GM21526 (cell line): ENCODE measurements at regions not wholly inside any gene's neighbourhood (a gene's known extent, or its start where the extent isn't known, plus 50 kb on each side); places are given as distances from the start of the nearest gene placed in this dataset.

Source experiments
- ATAC-seq: cut with Tn5 transposase; IDR thresholded peaks from one replicate; pipeline ENCODE4 v1.9.1; 2021; ENCODE audit warnings: moderate library complexity; ENCODE audit not compliant: unreplicated experiment, low FRiP score

- no peak for ATAC-seq
Observed at GRCh38 chr4:81966676-81967075, 407.1 kb downstream of the HNRNPD start.

DNA sequence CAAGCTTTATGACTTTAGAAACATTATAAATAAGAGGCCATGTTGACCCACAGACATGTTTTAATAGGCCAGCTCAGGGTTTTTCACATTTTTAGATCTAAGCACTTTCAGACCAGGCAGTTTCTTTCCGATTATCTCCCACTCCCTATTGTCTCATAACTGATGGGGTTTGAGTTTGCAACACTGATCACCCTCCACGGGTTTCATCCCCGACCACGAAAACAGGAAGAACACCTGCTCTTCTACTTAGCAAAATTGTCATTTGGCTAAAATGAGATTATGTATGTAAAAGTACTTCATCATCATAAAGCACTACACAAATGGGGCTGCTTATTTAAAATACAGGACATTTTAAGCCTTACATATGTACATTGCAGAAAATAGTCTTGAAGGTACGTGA lies 407.9 kb downstream of the HNRNPD start:
- no peak for ATAC-seq

GRCh38 chr4:81965454-81965853 lies 408.3 kb downstream of the HNRNPD start:
- no peak for ATAC-seq

GRCh38 chr4:81963763-81964020 lies 410.1 kb downstream of the HNRNPD start:
- ATAC-seq, result no peak

DNA sequence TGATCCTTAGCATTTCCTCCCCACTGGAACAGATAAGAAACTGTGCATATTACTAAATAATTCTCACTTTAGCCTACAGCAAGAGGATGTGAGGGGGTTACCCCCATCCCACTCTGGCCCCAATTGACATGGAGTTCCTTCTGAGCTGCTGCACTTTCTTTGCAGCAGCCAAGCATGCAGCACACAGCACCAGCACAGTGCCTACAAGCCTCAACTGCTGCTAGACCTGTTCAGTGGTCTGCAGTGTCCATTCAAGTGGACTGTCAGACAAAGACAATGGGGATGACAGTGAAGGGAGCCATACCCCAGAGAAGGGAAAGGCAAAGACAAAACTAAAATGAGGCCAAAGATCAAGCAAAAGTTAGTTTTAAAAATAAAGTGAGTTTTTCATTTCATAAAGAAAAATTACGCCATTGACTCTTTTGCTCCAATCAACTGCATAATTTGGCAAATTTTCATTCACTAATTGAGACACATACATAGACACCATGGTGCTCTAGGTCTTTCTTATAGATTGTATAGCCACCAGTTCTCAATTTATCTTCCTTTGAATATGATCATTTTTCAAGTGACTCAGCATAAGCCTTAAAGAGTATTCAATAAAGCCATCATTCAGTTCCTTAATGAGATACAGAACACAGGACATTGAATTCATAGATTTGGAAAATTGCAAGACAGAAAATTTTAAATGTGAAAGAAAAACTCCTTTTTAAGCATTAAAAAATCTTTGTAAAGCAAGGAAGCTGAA lies 410.6 kb downstream of the HNRNPD start:
- no peak for ATAC-seq

GRCh38 chr4:81960961-81961360 lies 412.8 kb downstream of the HNRNPD start:
- ATAC-seq, result no peak

- no peak for ATAC-seq
Observed at GRCh38 chr4:81954271-81954670, 419.5 kb downstream of the HNRNPD start.

DNA sequence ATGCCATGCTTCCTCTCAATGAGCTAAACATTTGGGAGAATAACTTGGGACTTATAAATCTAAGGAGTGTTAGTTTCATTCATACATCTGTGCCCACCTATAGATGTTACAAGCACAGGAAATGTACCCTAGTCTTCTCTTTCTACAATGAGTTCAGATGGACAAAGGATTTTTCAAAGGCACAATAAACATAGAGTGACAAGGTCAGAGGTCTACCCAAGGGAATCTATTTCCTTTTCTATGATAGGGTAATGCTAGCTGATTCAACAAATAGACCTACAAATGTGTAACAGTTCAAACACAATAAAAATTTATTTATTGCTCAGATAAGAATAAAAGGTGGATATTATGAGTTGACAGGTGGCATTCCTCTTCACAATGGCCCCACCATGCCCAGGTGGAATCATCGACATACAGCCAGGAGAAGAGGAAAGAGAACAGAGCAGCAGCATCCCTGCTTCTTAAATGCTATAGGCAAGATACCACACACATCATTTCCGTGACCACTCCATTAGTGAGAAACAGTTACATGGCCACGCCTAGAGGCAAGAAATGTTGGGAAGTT lies 421.8 kb downstream of the HNRNPD start:
- no peak for ATAC-seq

- ATAC-seq, result no peak
Observed at GRCh38 chr4:81946996-81947395, 426.8 kb downstream of the HNRNPD start.

DNA sequence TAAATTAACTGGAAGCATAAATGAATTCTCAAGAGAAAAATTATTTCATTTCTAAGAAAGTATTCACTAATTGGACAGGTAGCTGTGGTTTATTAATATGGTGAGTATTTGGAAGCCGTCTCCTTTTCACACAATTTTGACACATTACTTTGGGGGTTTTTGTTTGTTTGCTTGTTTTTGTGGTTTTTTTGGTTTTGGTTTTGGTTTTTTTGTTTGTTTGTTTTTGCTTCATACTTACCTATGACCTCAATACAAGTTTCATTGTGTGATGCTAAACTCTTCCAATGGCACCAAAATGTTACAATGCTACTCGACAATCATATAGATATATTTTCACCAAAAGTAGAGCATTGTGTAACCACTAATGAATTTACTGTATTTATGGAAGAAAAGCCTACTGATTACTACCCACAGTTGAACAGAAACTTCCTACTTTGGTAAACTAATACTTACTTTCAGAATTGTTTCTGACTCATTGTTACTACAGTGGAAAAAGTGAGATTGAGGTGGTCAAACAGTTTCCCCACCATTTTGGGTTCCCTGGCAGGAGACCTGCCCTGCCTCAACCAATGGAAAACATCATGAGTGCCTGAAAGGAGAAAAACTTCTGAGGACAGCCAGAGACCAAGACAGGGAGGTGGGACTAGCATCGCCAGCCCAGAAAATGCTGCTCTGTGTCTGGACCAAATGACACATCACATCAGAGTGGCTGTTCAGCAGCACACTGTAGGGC lies 443.1 kb downstream of the HNRNPD start:
- ATAC-seq, result no peak

- no peak for ATAC-seq
Observed at GRCh38 chr4:81923140-81923539, 450.7 kb downstream of the HNRNPD start.

GRCh38 chr4:81922313-81922712 lies 450.6 kb upstream of the RASGEF1B start:
- ATAC-seq, result no peak

- ATAC-seq, result no peak
Observed at GRCh38 chr4:81921751-81922159, 450.0 kb upstream of the RASGEF1B start.

GRCh38 chr4:81919810-81920209 lies 448.1 kb upstream of the RASGEF1B start:
- ATAC-seq, result no peak

GRCh38 chr4:81919223-81919622 lies 447.5 kb upstream of the RASGEF1B start:
- ATAC-seq, result peak; percentile 74

GRCh38 chr4:81915430-81915829 lies 443.7 kb upstream of the RASGEF1B start:
- ATAC-seq, result no peak

DNA sequence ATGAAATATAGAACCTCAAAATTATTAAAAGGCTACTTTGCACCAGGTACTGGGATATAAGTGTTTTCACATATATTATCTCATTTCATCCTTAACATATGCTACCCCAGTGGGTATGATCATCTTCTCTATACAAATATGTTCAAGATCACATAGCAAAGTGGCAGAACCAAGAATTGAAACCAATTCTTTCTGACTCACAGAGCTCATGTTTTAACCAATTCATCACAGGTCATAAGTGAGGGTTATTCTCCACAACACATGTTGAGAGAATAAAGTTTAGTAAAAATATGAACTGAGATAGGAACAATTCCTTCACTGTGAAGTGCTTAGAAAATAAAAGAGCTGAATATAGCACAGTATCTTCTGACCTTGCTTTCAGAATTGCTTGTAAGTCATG lies 442.9 kb upstream of the RASGEF1B start:
- no peak for ATAC-seq

- peak; percentile 93 for ATAC-seq
Observed at GRCh38 chr4:81913427-81913879, 441.7 kb upstream of the RASGEF1B start.

DNA sequence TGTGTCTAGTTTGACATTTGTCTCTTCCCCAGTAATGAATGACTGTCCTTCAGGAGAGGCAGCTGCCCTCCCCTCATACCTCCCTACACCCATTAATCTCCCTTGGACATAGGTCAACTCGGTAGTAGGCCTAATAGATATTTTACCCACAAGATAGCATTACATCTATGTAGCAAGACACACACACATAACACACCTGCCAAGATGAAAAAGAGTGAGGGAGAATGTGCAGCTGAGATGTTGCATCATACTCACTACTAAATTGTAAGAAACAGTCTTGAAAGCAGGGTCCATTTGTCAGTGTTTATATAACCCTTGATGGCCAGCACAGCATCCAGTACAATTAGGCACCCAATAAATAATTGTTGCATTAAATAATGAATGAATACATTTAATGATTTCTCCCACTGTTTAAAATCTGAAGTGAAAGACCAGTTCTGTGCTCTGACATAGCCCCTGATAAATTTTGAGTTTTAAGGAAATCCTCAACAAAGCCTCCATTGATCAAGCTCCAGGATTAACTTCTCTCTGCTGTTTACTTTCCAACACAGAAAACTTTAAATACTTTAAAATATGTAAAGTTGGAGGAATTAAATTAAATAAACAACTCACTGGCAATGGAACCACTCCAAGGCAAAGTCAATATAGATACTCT lies 440.8 kb upstream of the RASGEF1B start:
- ATAC-seq, result no peak

- no peak for ATAC-seq
Observed at GRCh38 chr4:81906905-81907304, 435.2 kb upstream of the RASGEF1B start.

DNA sequence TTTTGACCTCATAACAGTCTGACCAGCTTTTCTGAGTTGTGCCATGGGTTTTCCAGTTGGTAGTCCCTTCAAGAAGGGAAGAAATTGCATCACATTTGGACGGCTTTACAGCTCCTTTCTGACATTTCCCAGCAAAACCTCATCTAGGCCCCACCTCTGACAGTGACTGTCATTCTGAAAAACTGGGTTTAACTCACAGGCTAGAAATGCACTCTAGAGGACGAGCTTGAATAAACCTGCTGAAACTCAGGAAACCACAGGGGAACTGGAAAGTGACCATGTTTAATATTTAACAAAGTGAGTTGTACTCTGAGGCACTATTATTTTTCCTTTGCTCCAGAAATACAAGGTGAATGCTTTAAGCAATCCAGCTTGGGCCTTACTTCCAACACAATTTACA lies 434.3 kb upstream of the RASGEF1B start:
- peak; percentile 95 for ATAC-seq
